AG08396 (cell line): ENCODE measurements at regions not wholly inside any gene's neighbourhood (a gene's known extent, or its start where the extent isn't known, plus 50 kb on each side); places are given as distances from the start of the nearest gene placed in this dataset.

Experiments
- DNase-seq: peaks from one replicate; pipeline ENCODE4 v3.0.0; 2012; ENCODE audit warnings: low spot score, mixed read lengths

DNA sequence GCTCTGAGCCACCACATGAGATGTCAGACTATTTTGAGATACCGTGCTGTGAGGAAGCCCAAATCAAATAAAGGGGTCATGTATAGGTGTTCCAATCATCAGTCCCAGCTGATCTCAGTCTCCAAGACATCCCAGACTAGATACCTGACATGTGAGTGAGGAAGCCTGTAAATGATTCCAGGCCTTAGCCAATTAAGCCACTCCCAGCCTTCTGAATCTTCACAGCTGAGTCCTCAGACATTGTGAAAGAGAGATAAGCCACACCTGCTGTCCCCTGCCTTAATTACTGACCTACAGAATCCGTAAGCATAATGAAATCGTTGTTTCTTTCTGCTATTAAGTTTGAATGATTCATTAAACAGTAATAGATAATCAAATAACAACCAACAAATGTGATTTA lies 671.4 kb downstream of the ZNF674 start:
- no peak for DNase-seq

- DNase-seq = no peak
These were observed 671.8 kb upstream of the DIPK2B start for GRCh38 chrX:45872480-45872879.

DNA sequence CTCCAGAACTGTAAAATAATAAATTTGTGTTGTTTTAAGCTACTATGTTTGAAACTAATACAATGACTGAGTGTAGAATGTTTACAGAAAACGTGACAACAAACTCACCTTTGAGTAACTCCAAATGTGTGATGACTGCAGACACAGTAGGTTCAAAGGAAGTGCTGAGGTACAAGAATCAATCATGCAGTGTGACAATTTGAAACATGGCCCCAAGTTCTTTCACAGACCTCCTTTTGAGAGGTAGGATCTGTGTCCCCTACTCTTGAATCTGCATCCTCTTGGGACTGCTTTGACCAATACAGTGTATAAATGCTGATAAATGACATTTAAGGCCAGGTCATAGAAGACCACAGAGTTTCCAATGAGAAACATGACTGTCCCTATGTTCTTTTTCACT lies 667.7 kb upstream of the DIPK2B start:
- DNase-seq = no peak

GRCh38 chrX:45862801-45863200 lies 662.1 kb upstream of the DIPK2B start:
- DNase-seq = no peak

- no peak for DNase-seq
These were observed 659.8 kb upstream of the DIPK2B start for GRCh38 chrX:45860450-45860849.

- DNase-seq = no peak
These were observed 658.7 kb upstream of the DIPK2B start for GRCh38 chrX:45859407-45859806.

DNA sequence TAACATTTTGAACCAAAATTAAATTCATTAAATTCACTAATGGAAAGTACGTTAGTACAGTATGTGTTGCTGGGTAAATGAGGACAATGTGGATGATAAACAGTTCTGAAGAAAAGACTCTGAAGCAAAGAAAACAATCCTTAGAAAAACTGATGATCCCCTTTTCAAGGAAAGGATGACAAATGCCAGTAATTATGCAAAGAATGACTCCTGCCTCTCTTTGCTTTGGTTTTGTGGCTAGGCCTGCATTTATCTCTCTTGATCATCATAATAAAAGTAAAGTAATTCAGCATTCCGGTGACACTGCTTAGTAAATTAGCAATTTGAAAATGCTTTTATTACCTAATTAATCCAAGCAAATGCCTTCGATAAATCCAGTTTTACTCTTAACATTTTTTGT lies 652.2 kb upstream of the DIPK2B start:
- DNase-seq = peak; percentile 13

DNA sequence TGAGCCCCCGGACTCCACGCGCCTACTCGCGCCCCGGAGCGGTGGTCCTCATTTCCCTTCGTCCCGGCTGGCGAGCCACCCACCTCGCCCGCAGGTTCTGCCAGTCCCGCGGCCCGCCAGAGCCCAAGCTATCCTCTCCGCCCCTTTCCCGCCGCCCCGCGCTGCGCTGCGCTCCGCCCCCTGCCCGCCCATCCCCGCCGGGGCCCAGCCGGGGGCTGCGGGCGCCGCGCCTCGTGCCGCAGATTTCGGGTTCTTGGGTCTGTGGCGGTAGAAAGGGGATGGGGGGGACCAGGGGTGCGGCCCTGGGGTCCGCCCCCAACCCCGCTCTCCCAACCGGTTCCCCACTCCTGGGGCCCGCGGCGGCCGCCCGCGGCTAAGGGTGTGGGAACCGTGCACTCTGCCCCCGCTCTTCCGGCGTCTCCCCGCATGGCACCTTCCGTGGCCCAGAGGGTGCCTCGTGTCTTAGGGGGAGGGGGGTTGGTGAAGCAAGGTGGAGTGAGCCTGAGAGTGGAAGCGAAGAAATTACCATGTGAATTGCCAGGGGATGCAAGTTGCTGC lies 650.8 kb upstream of the DIPK2B start:
- peak; percentile 35 for DNase-seq

DNA sequence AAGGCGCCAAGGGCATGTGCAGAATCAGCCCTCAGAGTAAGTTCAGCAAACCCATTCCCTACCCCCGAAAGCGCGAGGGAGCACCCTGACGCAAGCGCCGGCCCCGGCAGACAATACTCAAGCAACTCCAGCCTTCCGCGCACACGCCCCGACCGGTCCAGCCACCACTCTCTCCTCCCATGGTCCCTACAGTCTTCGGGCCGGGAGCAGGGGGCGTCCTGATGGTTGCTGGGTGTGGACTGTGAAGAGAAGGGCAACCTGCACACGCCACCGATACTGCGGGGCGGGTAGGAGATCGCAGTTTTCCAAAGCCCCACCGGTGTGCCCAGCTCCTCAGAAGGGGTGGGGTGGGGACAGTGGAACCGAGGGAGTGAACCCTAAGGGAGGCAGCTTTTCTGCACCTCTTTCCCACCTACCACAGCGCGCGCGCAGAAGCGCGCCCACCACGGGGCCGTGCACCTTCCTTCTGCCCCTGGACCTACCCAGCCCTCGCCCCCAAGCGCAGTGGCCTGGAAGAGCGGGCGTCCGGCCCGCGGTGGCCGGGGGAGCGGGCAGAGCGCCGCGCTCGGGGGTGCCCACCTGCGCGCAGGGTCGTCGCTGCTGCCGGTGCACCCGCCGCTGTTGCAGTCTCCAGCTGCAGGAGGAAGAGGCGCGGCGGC lies 650.2 kb upstream of the DIPK2B start:
- DNase-seq = peak; percentile 16

DNA sequence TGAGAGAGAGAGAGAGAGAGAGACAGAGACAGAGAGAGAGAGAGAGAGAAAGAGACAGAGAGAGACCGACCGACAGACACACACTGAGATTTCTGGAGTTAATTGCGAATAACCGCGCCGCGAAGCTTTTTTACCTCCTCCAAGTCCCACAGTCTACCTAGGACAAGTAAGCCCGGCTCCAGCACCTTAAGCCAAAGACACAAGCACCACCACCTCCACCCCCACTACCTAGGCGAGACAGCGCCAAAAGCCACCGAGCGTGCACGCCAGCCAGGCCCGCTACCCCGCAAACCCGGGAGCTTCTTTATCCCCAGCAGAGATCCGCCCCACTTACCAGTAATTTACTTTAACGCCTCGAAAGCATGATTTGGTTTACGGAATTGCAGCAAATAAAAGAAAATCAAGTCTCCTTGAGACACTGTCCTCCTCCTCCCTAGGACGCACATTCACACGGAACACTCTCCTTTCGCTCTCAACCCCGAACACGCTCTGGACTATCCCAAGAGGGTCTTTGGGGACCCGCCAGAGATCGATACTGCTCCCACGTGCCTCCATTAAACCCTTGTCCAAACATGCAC lies 649.6 kb upstream of the DIPK2B start:
- DNase-seq = no peak

GRCh38 chrX:45849261-45849862 lies 648.7 kb upstream of the DIPK2B start:
- peak; percentile 65 for DNase-seq

GRCh38 chrX:45847961-45848360 lies 647.3 kb upstream of the DIPK2B start:
- DNase-seq = no peak

DNA sequence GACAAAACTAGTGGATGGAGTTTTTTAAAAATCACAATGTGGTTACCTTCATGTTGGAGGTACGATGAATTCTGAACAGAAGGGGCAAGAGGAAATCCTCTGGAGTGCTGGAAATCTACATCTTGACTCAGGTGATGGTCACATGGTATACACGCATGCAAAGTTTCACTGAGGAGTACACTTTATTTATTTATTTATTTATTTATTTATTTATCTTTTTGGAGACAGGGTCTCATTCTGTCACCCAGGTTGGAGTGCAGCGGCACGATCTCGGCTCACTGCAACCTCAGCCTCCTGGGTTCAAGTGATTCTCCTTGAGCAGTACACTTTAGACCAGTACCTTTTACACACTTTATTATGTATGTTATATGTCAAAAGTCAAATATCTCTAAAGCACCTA lies 645.7 kb upstream of the DIPK2B start:
- DNase-seq = no peak

GRCh38 chrX:45845142-45845541 lies 644.5 kb upstream of the DIPK2B start:
- no peak for DNase-seq

- DNase-seq = no peak
These were observed 642.8 kb upstream of the DIPK2B start for GRCh38 chrX:45843518-45843917.

DNA sequence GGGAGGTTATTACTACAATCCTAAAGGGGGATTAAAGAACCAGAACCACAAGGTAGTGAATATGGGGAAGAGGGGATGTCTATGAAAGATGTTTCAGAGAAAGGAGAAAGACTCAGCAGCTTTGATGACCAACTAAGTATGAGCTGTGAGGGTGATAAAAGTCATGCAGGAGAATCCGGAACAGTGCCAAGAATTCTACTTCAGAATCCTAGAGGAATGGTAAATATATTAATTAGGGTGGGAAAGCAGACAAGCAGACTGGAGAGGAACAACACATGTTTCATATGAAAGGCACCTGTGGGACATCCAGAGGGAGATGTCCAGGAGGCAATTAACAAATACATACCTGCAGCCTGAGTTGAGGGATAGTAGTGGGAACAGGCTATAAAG lies 642.2 kb upstream of the DIPK2B start:
- DNase-seq = no peak

DNA sequence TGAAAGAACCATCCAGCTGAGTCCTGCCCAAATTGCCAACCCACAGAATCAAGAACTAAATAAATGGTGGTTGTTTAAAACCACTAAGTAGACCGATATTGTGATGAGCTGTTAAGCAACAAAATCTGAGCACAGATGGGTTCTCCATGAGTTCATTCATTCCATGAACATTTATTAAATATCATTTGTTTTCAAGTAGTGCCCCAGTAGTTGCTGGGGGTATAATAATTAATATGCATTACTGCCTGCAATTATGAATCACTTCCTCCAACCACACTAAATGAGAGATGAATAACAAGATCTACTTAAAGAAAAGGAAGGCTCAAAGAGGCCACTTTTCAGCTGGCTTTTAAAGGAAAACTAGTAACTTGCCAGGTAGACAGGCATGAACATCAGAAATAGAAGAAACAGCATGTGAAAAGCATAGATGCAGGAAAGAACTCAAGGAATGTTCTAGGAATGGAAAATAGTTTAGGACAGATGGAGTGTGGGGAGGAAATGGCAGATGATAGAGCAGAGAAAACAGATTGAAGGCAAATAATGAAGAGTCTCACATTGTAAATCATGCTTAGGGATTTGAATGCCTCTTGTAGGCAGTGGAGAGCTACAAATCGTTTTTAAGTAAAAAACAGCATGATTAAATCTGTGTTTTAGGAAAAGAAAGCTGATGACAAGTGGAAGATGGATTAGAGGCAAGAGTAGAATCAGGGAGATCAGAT lies 641.7 kb upstream of the DIPK2B start:
- no peak for DNase-seq

GRCh38 chrX:45840411-45840950 lies 639.8 kb upstream of the DIPK2B start:
- DNase-seq = no peak

- DNase-seq = no peak
These were observed 629.7 kb upstream of the DIPK2B start for GRCh38 chrX:45830343-45830742.

- DNase-seq = peak; percentile 80
These were observed 623.8 kb upstream of the DIPK2B start for GRCh38 chrX:45824471-45824870.

DNA sequence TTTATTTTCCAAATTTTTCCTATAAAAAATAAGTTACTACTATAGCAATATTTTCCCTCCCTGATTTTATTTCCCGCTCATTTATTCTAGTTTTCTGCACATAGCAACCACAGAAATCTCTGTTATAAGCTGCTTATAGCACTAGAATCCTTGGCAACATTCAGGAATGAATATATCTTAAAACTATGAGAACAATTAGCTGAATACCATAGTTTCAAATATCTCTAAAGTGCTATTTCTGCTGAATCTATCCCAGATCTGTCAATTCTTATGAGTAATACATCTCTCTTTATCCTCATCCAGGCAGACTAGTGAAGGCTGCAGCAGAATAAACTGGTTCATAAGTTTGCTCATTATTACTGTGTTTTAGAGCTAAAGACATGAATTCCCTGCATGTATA lies 622.9 kb upstream of the DIPK2B start:
- no peak for DNase-seq

DNA sequence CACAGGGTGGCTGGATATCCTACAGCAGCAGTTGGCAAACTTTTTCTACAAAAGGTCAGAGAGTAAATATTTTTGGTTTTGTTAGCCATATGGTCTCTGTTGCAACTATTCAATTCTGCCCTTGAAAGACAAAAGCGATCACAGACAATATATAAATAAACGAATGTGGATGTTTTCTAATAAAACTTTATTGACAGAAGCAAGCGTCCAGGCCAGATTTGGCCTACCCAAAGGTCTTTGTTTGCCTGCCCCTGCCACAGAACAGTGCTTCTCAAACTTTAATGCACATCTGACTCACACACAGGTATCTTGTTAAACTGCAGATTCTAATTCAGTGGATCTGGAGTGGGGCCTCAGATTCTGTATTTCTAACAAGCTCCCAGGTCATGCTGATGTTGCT lies 621.4 kb upstream of the DIPK2B start:
- no peak for DNase-seq

- no peak for DNase-seq
These were observed 618.2 kb upstream of the DIPK2B start for GRCh38 chrX:45818913-45819312.
